Natural killer cell treated with Interleukin-12 subunit alpha and Interleukin-12 subunit beta and Interleukin-15 and Interleukin-18, amount 100 ng/mL, for 72 hours (primary cell): ENCODE measurements at regions not wholly inside any gene's neighbourhood (a gene's known extent, or its start where the extent isn't known, plus 50 kb on each side); places are given as distances from the start of the nearest gene placed in this dataset.
"Not testable (repeated sequence)": the region's sequence is repeated elsewhere in the genome, so short reads cannot be mapped to it uniquely, and the experiment has no call there.

Source experiments
- ATAC-seq, 2 donors: fragments of 150-1000 bp; cut with Tn5 transposase in 1 of 2; sonication (Bioruptor Pico), chemical (Tn5 transposase) in 1 of 2; 2 replicates each; pipeline ENCODE4 v1.10.0; 2021
- DNase-seq: peaks from one replicate; pipeline ENCODE4 v3.0.0; 2022; ENCODE audit warnings: low spot score
- H3K27ac Mint-ChIP-seq, 2 donors: 1 replicate in 1 of 2; 2 replicates in 1 of 2; pipeline ENCODE4 v1.8.0; 2022; ENCODE audit warnings: mixed read lengths in 2 of 2, mild to moderate bottlenecking in 1 of 2, moderate library complexity in 1 of 2
- H3K27me3 Mint-ChIP-seq, 2 donors: 1 replicate in 1 of 2; 2 replicates in 1 of 2; pipeline ENCODE4 v1.8.0; 2022; ENCODE audit warnings: mixed read lengths in 2 of 2
- H3K36me3 Mint-ChIP-seq: one replicate; pipeline ENCODE4 v1.8.0; 2022; ENCODE audit warnings: mixed read lengths
- H3K4me1 Mint-ChIP-seq, 2 donors: 1 replicate in 1 of 2; 2 replicates in 1 of 2; pipeline ENCODE4 v1.8.0; 2022; ENCODE audit warnings: low read depth in 2 of 2, mixed read lengths in 2 of 2, mild to moderate bottlenecking in 1 of 2
- H3K4me3 Mint-ChIP-seq: one replicate; pipeline ENCODE4 v1.8.0; 2022; ENCODE audit warnings: mixed read lengths
- H3K9me3 Mint-ChIP-seq: 2 replicates; pipeline ENCODE4 v1.8.0; 2022; ENCODE audit warnings: mixed read lengths

DNA sequence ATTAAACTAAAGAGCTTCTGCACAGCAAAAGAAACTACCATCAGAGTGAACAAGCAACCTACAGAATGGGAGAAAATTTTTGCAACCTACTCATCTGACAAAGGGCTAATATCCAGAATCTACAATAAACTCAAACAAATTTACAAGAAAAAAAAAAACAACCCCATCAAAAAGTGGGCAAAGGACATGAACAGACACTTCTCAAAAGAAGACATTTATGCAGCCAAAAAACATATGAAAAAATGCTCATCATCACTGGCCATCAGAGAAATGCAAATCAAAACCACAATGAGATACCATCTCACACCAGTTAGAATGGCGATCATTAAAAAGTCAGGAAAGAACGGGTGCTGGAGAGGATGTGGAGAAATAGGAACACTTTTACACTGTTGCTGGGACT, 439.3 kb upstream of the ADGRB3 start:
- H3K27me3 Mint-ChIP-seq, DNase-seq, H3K27ac Mint-ChIP-seq, H3K4me3 Mint-ChIP-seq, H3K4me1 Mint-ChIP-seq, ATAC-seq, H3K36me3 Mint-ChIP-seq: not testable (repeated sequence)
- H3K9me3 Mint-ChIP-seq = peaks cover 11% of the 10 kb centered on the region

DNA sequence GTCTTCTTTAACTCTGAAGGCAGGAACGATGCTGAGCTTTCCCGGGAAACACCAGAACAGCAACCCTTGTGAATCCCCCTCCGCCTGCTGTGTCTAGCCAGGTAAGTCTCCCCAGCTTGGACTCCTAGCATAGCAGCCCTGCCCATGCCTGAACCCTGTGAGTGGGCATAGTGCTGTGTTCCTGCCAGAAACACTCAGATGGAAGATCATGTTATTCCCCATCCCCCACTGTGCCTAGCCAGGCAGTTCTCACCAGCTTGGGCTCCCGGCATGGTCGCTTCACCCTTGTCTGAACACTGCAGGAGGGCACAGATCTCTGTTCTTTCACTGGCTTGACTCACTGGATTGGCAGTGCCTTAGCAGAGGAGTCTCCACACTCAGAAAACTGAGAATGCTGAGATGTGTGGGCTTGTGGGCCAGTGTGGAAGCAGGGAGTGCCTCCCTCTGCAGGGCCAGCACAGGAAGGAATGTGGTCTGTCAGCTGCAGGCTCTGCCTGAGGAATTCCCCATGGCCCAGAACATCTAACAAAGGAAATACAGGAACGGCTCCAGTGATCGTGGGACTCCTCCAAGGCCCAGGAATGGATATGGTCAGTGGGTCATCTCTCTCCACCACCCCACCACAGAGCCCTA, 440.1 kb upstream of the ADGRB3 start:
- Mint-ChIP-seq H3K27me3 (no peaks in the 10 kb centered on the region), H3K4me3 (no peak overlapping the region), H3K9me3 (peaks cover 11% of the 10 kb centered on the region), H3K4me1 (no peaks in the 10 kb centered on the region), H3K27ac (no peak overlapping the region), H3K36me3 (peaks cover 7% of the 10 kb centered on the region)
- ATAC-seq (no peak), DNase-seq (no peak)

DNA sequence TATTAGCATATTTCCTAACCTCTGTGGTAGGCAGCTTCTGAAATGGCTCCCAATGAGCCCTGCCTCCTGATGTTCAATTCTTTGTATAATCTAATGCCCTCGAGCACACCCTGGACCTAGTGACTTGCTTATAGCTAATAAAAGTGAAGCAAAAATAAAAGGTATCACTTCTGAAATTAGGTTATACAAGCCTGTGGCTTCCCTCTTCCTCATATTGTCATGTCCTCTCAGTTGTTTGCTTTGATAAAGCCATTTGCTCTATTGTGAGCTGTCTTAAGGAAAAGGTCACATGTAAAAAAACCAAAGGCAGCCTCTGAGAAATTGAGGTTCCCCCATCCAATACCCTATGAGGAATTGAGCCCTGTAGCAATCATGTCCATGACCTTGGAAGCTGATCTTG, 442.1 kb upstream of the ADGRB3 start:
- Mint-ChIP-seq H3K36me3 (peaks cover 7% of the 10 kb centered on the region), H3K9me3 (peaks cover 3% of the 10 kb centered on the region), H3K4me1 (no peaks in the 10 kb centered on the region), H3K4me3 (no peak overlapping the region), H3K27me3 (no peaks in the 10 kb centered on the region), H3K27ac (no peak overlapping the region)
- ATAC-seq (no peak), DNase-seq (no peak)

DNA sequence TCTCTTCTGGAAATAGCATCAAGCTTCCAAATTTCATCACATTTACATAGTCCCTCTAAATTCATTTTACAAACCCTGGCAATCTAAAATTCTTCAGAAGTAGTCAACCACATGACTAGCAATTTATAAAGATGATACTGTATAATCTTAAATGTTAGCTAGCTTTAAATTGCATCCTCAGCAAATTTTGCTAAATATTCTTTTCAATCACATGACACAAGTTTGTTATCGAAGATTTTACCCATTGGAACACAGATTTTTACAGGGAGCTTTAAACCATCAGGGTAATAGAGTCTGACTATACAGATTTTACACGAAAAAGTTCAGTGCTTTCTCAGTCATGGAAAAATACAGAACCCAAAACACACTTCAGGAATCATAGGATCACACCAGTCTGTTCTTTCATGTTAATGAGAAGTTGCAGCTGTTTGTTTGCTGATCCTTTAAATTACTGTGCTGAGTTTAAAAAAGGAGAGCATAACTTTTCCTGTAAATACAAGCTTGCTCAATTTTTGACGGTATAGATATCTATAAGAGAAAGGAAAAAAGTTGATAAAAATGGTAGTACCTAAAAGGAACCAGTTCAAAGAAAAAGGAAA, 445.8 kb upstream of the ADGRB3 start:
- H3K4me1 Mint-ChIP-seq = no peaks in the 10 kb centered on the region

DNA sequence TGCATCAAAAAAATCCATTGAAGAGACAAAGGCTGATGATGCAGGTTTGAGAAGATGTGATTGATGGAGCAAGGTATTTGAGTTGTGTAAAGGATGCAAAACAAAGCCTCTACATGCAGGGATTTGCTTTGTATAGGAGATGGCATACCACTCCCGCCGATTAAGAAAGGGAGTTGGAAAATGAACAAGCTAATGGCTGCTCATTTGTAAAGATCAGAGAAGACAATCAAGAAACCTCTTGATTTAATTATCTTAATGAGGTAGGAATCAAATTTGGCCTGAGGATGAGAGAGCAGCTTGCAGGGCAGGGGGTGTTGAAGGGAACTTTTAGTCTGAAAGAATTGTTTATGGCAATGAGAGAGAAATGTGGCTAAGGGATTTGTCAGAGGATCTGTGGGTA, 448.2 kb upstream of the ADGRB3 start:
- Mint-ChIP-seq H3K27ac (no peak overlapping the region), H3K4me1 (no peaks in the 10 kb centered on the region), H3K9me3 (peaks cover 23% of the 10 kb centered on the region), H3K4me3 (no peak overlapping the region), H3K27me3 (no peaks in the 10 kb centered on the region), H3K36me3 (peaks cover 5% of the 10 kb centered on the region)
- ATAC-seq (no peak), DNase-seq (no peak)

More for the DNA sequence above, 445.8 kb upstream of the ADGRB3 start:
- H3K9me3 Mint-ChIP-seq = peaks cover 16% of the 10 kb centered on the region
- H3K27ac Mint-ChIP-seq = no peak overlapping the region
- no peak for DNase-seq
- no peaks in the 10 kb centered on the region for H3K27me3 Mint-ChIP-seq
- no peaks in the 10 kb centered on the region for H3K36me3 Mint-ChIP-seq
- no peak overlapping the region for H3K4me3 Mint-ChIP-seq
- no peak for ATAC-seq

DNA sequence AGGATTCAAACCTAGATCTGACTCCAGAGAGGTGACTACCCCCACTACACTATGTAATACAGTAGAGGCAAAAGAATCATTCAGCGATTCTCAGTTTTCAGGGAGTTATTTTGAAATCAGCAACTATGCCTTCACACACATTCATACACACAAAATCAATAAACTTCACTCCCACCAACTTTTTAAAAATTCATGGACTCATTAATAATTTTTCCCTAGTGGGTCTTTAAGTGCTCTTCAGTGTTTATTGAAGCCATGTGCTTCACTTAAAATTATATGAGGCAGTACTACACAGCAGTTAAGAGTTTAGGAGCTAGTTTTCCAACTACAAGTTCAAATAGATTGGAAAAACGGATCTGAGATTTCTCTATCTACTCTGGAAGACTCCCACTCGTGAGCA, 452.7 kb upstream of the ADGRB3 start:
- Mint-ChIP-seq H3K4me1 (no peaks in the 10 kb centered on the region), H3K9me3 (peaks cover 23% of the 10 kb centered on the region), H3K27ac (no peak overlapping the region), H3K4me3 (no peak overlapping the region), H3K36me3 (peaks cover 5% of the 10 kb centered on the region), H3K27me3 (no peaks in the 10 kb centered on the region)
- DNase-seq = no peak
- ATAC-seq = no peak

DNA sequence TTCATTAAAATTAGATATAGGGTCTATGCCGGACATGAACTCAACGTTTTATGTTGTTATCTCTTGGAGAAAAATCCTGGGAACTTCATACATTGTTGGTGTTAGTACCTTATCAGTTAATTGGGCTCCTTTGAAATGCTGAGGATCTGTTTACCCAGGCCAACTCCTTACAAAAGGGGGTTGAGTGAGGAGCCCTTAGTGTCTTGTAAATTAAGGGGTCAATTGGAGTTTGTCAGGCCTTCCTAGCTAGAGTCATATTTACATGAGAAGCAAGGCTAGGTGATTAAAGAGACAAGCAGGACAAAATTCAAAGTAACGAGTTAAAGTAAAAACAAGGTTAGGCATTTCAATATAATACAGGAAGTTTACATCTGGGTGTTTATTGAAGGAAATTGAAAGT, 454.1 kb upstream of the ADGRB3 start:
- not testable (repeated sequence) for H3K36me3 Mint-ChIP-seq, ATAC-seq, H3K4me1 Mint-ChIP-seq, H3K27me3 Mint-ChIP-seq, H3K4me3 Mint-ChIP-seq, DNase-seq, H3K27ac Mint-ChIP-seq
- peaks cover 12% of the 10 kb centered on the region for H3K9me3 Mint-ChIP-seq

DNA sequence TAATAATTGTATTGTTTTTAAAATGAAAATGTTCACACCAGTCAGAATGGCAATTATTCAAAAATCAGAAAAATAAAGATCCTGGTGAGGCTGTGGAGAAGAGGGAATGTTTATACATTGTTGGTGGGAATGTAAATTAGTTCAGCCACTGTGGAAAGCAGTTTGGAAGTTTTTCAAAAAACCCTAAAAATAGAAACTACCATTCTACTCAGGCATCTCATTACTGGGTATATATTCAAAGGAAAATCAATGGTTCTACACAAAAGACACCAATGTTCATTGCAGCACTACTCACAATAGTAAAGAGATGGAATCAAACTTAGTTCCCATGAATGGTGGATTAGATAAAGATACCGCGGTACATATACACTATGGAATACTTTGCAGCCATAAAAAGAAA, 461.5 kb upstream of the ADGRB3 start:
- no peak for ATAC-seq
- Mint-ChIP-seq H3K27me3 (no peaks in the 10 kb centered on the region), H3K9me3 (peaks cover 15% of the 10 kb centered on the region), H3K27ac (no peak overlapping the region), H3K4me1 (no peaks in the 10 kb centered on the region), H3K36me3 (no peaks in the 10 kb centered on the region), H3K4me3 (no peak overlapping the region)
- no peak for DNase-seq

DNA sequence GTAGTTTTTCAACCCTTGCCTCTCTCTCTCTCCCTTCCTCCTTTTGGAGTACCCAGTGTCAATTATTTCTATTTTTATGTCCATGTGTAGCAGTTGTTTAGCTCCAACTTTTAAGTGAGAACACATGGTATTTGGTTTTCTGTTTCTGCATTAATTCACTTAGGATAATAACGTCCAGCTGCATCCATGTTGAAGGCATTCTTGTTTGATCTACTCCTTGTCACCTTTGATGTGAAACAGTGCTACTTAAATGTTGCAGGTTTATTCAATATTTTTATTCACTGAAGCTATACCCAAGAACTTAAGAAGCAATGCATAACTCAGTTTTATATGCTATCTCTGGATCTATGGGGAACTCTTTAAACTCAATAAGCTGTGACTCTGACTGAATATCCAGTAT, 465.2 kb upstream of the ADGRB3 start:
- Mint-ChIP-seq H3K36me3 (no peaks in the 10 kb centered on the region), H3K4me3 (no peak overlapping the region), H3K27ac (no peak overlapping the region), H3K4me1 (no peaks in the 10 kb centered on the region), H3K27me3 (no peaks in the 10 kb centered on the region), H3K9me3 (peaks cover 21% of the 10 kb centered on the region)
- DNase-seq (no peak), ATAC-seq (no peak)

DNA sequence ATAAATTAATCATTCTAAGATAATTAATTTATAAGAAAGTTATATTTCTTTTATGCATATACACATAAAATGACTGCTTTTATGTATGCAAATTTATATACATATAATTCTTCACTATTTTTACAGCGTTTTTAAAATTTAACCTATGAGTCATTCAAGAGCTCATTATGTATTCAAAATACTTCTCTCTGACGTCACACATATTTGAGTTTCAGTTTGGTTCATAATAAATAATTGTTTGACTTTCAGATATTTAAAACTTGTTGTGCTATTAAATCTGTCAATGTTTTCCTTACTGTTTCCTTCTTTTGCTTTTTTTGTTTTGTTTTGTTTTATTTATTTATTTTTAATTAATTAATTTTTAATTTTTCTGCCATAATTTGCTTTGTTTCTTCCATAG, 467.5 kb upstream of the ADGRB3 start:
- no peak overlapping the region for H3K27ac Mint-ChIP-seq
- H3K4me3 Mint-ChIP-seq = no peak overlapping the region
- H3K36me3 Mint-ChIP-seq = no peaks in the 10 kb centered on the region
- ATAC-seq (no peak), DNase-seq (no peak)
- H3K4me1 Mint-ChIP-seq = no peaks in the 10 kb centered on the region
- peaks cover 12% of the 10 kb centered on the region for H3K9me3 Mint-ChIP-seq
- no peaks in the 10 kb centered on the region for H3K27me3 Mint-ChIP-seq

DNA sequence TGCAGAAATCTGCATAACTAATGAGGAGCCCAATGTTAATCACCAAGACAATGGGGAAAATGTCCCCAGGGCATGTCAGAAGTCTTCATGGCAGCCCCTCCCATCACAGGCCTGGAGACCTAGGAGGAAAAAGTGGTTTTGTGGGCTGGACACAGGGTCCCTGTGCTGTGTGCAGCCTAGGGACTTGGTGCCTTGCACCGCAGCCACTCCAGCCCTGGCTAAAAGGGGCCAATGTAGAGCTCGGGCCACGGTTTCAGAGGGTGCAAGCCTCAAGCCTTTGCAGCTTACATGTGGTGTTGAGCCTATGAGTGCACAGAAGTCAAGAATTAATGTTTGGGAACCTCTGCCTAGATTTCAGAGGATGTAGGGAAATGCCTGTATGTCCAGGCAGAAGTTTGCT, 474.3 kb upstream of the ADGRB3 start:
- H3K36me3 Mint-ChIP-seq, ATAC-seq, H3K27ac Mint-ChIP-seq, DNase-seq, H3K4me1 Mint-ChIP-seq, H3K4me3 Mint-ChIP-seq, H3K27me3 Mint-ChIP-seq, H3K9me3 Mint-ChIP-seq: not testable (repeated sequence)

DNA sequence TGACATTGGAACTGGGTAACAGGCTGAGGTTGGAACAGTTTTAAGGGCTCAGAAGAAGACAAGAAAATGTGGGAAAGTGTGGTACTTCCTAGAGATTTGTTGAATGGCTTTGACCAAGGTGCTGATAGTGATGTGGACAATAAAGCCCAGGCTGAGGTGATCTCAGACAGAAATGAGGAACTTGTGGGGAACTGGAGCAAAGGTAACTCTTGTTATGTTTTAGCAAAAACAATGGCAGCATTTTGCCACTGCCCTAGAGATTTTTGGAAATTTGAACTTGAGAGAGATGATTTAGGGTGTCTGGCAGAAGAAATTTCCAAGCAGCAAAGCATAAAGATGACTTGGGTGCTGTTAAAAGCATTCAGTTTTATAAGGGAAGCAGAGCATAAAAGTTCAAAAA, 474.7 kb upstream of the ADGRB3 start:
- DNase-seq = no peak
- H3K27ac Mint-ChIP-seq = no peak overlapping the region
- ATAC-seq = no peak

DNA sequence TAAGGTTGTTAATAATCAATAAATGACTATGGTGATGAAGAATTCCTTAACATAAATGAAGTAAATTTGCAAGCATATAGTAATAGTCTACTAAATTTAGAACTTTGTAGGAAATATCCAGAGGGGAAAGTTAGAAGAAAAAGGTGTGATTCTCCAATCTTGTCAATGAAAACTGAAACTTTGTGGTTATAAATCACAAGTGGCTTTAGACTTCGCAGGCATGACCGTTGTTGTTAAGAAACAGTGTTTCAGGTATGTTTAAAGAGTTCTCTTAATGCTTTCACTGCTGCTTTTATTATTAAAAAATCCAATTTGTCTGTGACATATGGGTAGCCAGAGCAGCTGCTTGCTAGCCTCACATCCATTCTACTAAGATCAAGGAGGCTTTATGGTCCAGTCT, 475.6 kb upstream of the ADGRB3 start:
- ATAC-seq = no peak
- H3K9me3 Mint-ChIP-seq = peaks cover 7% of the 10 kb centered on the region
- H3K27me3 Mint-ChIP-seq = no peaks in the 10 kb centered on the region

More for the DNA sequence above, 474.7 kb upstream of the ADGRB3 start:
- H3K4me3 Mint-ChIP-seq = no peak overlapping the region
- no peaks in the 10 kb centered on the region for H3K27me3 Mint-ChIP-seq
- peaks cover 7% of the 10 kb centered on the region for H3K9me3 Mint-ChIP-seq
- peaks cover 7% of the 10 kb centered on the region for H3K36me3 Mint-ChIP-seq
- H3K4me1 Mint-ChIP-seq = no peaks in the 10 kb centered on the region

DNA sequence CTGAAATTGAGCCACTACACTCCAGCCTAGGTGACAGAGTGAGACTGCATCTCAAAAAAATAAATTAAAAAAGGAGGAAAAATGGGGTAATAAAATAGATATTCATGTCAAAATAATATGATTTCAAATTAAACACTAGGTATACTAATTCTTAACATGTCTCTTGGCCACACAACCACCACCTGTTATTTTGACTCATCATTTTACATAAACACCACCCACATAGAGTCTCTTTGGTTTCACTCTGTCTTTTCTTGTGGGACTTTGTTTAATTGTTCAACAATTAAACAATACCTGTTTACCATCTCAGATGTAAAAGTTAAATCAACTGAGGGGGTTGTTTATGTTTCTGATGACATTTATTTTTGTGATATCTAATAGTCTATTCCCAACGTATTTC, 476.8 kb upstream of the ADGRB3 start:
- no peak overlapping the region for H3K27ac Mint-ChIP-seq
- no peak for DNase-seq
- no peak for ATAC-seq
- H3K27me3 Mint-ChIP-seq = no peaks in the 10 kb centered on the region
- H3K4me3 Mint-ChIP-seq = no peak overlapping the region
- peaks cover 11% of the 10 kb centered on the region for H3K36me3 Mint-ChIP-seq
- no peaks in the 10 kb centered on the region for H3K4me1 Mint-ChIP-seq
- H3K9me3 Mint-ChIP-seq = peaks cover 10% of the 10 kb centered on the region

More for the DNA sequence above, 475.6 kb upstream of the ADGRB3 start:
- Mint-ChIP-seq H3K4me3 (no peak overlapping the region), H3K27ac (no peak overlapping the region), H3K36me3 (peaks cover 7% of the 10 kb centered on the region), H3K4me1 (no peaks in the 10 kb centered on the region)
- DNase-seq = no peak

DNA sequence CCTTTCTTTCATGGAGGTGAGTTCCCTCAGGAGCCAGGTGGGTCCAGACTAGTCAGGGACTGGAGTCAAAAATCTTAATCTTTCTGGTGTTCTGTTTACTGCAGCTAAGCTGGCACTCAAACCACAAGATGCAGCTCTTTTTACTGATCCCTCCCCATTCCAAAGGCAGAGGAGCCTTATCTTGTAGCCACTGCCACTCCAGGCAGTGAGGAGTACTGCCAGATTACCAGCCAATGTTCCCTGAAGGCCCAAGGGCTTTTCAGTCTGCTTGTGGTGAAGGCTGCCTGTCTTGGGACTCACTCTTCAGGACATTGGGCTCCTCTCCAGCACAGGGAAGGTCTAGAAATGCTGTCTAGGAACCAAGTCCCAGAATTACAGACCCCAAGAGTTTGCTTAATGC, 490.4 kb upstream of the ADGRB3 start:
- ATAC-seq (no peak), DNase-seq (no peak)
- peaks cover 16% of the 10 kb centered on the region for H3K9me3 Mint-ChIP-seq
- peaks cover 16% of the 10 kb centered on the region for H3K36me3 Mint-ChIP-seq
- H3K4me1 Mint-ChIP-seq = no peaks in the 10 kb centered on the region
- H3K27me3 Mint-ChIP-seq = no peaks in the 10 kb centered on the region
- H3K4me3 Mint-ChIP-seq = no peak overlapping the region
- H3K27ac Mint-ChIP-seq = no peak overlapping the region
